Ovary (tissue), 3 donors: ENCODE measurements at regions not wholly inside any gene's neighbourhood (a gene's known extent, or its start where the extent isn't known, plus 50 kb on each side); places are given as distances from the start of the nearest gene placed in this dataset.

Experiments
- CTCF ChIP-seq, 3 donors: fragments of 450-650 bp in 2 of 3; fragments of 200-600 bp in 1 of 3; IDR thresholded peaks; one replicate each; pipeline versions ENCODE4 v1.5.1 to v1.8.0; 2016 to 2022; ENCODE audit warnings: antibody characterized with exemption in 3 of 3, mild to moderate bottlenecking in 1 of 3
- EP300 ChIP-seq: sonication (generic); formaldehyde crosslinking; IDR thresholded peaks from one replicate; pipeline ENCODE4 v1.6.1; 2017; ENCODE audit warnings: antibody characterized with exemption
- donor health status: DM: no; HTN: no; CAD: no.

- no peak for TF ChIP-seq CTCF (IDR thresholded peaks at IDR 0.05)
- TF ChIP-seq EP300, result no peak
Observed at GRCh38 chr11:16605389-16605893, 133.0 kb upstream of the C11orf58 start.
